ENCODE measurements at regions not wholly inside any gene's neighbourhood (a gene's known extent, or its start where the extent isn't known, plus 50 kb on each side); places are given as distances from the start of the nearest gene placed in this dataset.
A peak's percentile ranks its signal among the peaks of the same experiment; 100 is the strongest.

- TF ChIP-seq ATF3 (IDR thresholded peaks at IDR 0.05; ENCODE audit: insufficient read depth, low read depth, low read length) (no peak), RXRA (IDR thresholded peaks at IDR 0.05; ENCODE audit: insufficient read depth, low read depth, low read length) (no peak), CBX8 (IDR thresholded peaks at IDR 0.05; ENCODE audit: borderline replicate concordance, low read depth, low read length) (no peak), RBBP5 (IDR thresholded peaks at IDR 0.05; ENCODE audit: borderline replicate concordance, low read depth, low read length) (no peak), YY1 (IDR thresholded peaks at IDR 0.05; ENCODE audit: low read depth, low read length) (peak; percentile 80), GABPA (IDR thresholded peaks at IDR 0.05; ENCODE audit: borderline replicate concordance, insufficient read depth, low read length) (no peak), SAP30 (IDR thresholded peaks at IDR 0.05; ENCODE audit: insufficient read depth, insufficient replicate concordance, low read length) (no peak), TEAD4 (IDR thresholded peaks at IDR 0.05; ENCODE audit: low read depth, low read length) (0 out of 2 replicates have a peak, but pooled peaks have one; percentile 7), EP300 (IDR thresholded peaks at IDR 0.05; ENCODE audit: borderline replicate concordance in 1 of 2, low read depth in 2 of 2, low read length in 2 of 2) (peak in 1 of 2 experiments; percentile 88; a peak in 1 of 3 replicates), SP2 (IDR thresholded peaks at IDR 0.05; ENCODE audit: low read length) (no peak), SIRT6 (IDR thresholded peaks at IDR 0.05; ENCODE audit: low read length) (no peak), USF2 (IDR thresholded peaks at IDR 0.05; ENCODE audit: low read length) (no peak), BRCA1 (IDR thresholded peaks at IDR 0.05; ENCODE audit: low read depth, low read length) (no peak; the same call in 1 of the 2 replicates), FOSL1 (IDR thresholded peaks at IDR 0.05; ENCODE audit: insufficient read depth, low read depth, low read length) (no peak), TAF7 (optimal IDR thresholded peaks at IDR 0.05; ENCODE audit: borderline replicate concordance, low read depth, low read length) (no peak)
Measured at GRCh38 chr12:115871714-115872113, 405.8 kb downstream of the MED13L start (continued).

All from H1 (cell line).